Progenitor cell of endocrine pancreas (in vitro differentiated cells): ENCODE measurements at regions not wholly inside any gene's neighbourhood (a gene's known extent, or its start where the extent isn't known, plus 50 kb on each side); places are given as distances from the start of the nearest gene placed in this dataset.

ENCODE experiments used
- DNase-seq: peaks from one replicate; pipeline ENCODE4 v3.0.0; 2021; ENCODE audit warnings: low spot score; ENCODE audit not compliant: unreplicated experiment
- H3K27ac Mint-ChIP-seq: 2 replicates; pipeline ENCODE4 v1.8.0; 2021; ENCODE audit warnings: mild to moderate bottlenecking, moderate library complexity, mixed read lengths
- H3K27me3 Mint-ChIP-seq: 2 replicates; pipeline ENCODE4 v1.8.0; 2021; ENCODE audit warnings: mixed read lengths
- H3K36me3 Mint-ChIP-seq: 2 replicates; pipeline ENCODE4 v1.8.0; 2022; ENCODE audit warnings: mixed read lengths; ENCODE audit not compliant: insufficient read depth
- H3K4me1 Mint-ChIP-seq: 2 replicates; pipeline ENCODE4 v1.8.0; 2021; ENCODE audit warnings: low read depth, mixed read lengths
- H3K4me3 Mint-ChIP-seq: 2 replicates; pipeline ENCODE4 v1.8.0; 2021; ENCODE audit warnings: low read depth, mild to moderate bottlenecking, moderate library complexity, mixed read lengths
- H3K9me3 Mint-ChIP-seq: 2 replicates; pipeline ENCODE4 v1.8.0; 2021; ENCODE audit warnings: low read depth, mixed read lengths
- TF ChIP-seq, protein P1 (sequence below): fragments of 200-600 bp; sonication (generic); IDR thresholded peaks from one replicate; pipeline ENCODE4 v1.5.0; 2021; ENCODE audit warnings: antibody characterized with exemption, mild to moderate bottlenecking; ENCODE audit not compliant: unreplicated experiment

DNA sequence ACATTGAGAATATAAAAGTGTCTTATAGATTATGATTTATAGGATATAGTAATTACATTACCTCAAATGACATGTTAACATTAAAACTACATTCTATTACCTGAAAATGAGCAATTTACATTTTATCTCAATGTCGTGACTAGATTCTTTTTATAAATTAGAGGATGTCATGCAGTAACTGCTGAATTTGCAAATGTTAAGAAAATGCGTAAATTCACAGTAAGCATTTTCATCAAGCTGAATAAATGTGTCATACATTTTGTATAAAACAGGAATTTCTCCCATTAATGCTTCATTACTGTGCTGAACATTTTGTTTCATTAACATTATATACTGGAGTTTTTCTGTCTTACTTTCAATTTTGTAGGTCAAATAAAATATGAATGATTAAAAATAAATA lies 1460.7 kb upstream of the B3GALT2 start:
- peaks cover 5% of the 10 kb centered on the region for H3K9me3 Mint-ChIP-seq
- TF ChIP-seq, protein P1, sequence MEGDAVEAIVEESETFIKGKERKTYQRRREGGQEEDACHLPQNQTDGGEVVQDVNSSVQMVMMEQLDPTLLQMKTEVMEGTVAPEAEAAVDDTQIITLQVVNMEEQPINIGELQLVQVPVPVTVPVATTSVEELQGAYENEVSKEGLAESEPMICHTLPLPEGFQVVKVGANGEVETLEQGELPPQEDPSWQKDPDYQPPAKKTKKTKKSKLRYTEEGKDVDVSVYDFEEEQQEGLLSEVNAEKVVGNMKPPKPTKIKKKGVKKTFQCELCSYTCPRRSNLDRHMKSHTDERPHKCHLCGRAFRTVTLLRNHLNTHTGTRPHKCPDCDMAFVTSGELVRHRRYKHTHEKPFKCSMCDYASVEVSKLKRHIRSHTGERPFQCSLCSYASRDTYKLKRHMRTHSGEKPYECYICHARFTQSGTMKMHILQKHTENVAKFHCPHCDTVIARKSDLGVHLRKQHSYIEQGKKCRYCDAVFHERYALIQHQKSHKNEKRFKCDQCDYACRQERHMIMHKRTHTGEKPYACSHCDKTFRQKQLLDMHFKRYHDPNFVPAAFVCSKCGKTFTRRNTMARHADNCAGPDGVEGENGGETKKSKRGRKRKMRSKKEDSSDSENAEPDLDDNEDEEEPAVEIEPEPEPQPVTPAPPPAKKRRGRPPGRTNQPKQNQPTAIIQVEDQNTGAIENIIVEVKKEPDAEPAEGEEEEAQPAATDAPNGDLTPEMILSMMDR, result no peak
- H3K27ac Mint-ChIP-seq, result no peak overlapping the region
- no peak for DNase-seq
- H3K36me3 Mint-ChIP-seq, result no peaks in the 10 kb centered on the region
- no peak overlapping the region for H3K4me3 Mint-ChIP-seq
- no peaks in the 10 kb centered on the region for H3K27me3 Mint-ChIP-seq
- H3K4me1 Mint-ChIP-seq, result no peaks in the 10 kb centered on the region

DNA sequence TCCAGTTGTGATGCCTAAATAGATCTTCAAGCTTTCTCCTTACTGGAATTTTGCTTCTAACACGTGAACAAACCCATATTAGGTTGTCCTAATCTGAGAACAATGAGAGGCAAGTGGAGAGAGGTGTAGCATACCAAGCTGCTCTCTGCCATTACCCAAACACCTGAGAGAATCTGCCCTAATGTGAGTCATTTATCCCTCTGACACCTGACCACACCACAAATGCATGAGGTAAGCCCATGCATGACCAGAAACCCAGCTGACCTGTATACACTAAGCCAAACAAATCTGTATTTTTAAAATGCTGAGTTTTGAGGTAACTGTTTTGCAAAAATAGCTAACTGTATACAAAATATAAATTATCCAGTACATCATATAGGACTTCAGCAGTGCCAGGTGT lies 1458.1 kb upstream of the B3GALT2 start:
- H3K36me3 Mint-ChIP-seq, result no peaks in the 10 kb centered on the region
- DNase-seq, result no peak
- no peaks in the 10 kb centered on the region for H3K4me1 Mint-ChIP-seq
- TF ChIP-seq, protein P1, result no peak
- H3K9me3 Mint-ChIP-seq, result peaks cover 18% of the 10 kb centered on the region
- no peak overlapping the region for H3K27ac Mint-ChIP-seq
- no peak overlapping the region for H3K4me3 Mint-ChIP-seq
- no peaks in the 10 kb centered on the region for H3K27me3 Mint-ChIP-seq

DNA sequence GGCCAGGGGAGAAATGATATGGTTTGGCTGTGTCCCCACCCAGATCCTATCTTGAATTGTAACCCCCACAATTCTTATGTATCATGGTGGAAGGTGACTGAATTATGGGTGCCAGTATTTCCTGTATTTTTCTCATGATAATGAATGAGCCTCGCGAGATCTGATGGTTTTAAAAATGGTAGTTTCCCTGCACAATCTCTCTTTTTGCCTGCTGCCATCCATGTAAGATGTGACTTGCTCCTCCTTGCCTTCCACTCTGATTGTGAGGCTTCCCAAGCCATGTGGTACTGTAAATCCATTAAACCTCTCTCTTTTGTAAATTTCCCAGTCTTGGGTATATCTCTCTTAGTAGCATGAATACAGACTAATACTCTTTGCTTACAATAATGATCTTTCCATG lies 1453.9 kb upstream of the B3GALT2 start:
- peaks cover 28% of the 10 kb centered on the region for H3K9me3 Mint-ChIP-seq
- no peaks in the 10 kb centered on the region for H3K27me3 Mint-ChIP-seq
- DNase-seq, result no peak
- no peaks in the 10 kb centered on the region for H3K4me1 Mint-ChIP-seq
- no peak overlapping the region for H3K4me3 Mint-ChIP-seq
- TF ChIP-seq, protein P1, result no peak
- H3K36me3 Mint-ChIP-seq, result no peaks in the 10 kb centered on the region
- H3K27ac Mint-ChIP-seq, result no peak overlapping the region

DNA sequence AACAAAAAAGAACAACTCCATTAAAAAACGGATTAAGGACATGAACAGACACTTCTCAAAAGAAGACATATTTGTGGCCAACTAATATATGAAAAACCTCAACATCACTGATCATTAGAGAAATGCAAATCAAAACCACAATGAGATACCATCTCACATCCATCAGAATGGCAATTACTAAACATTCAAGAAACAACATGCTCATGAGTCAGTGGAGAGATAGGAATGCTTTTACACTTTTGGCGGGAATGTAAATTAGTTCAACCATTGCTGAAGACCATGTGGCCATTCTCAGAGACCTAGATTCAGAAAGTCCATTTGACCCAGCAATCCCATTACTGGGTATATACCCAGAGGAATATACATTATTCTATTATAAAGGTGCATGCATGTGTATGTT lies 1442.6 kb upstream of the B3GALT2 start:
- Mint-ChIP-seq H3K27ac (no peak overlapping the region), H3K4me3 (no peak overlapping the region)

DNA sequence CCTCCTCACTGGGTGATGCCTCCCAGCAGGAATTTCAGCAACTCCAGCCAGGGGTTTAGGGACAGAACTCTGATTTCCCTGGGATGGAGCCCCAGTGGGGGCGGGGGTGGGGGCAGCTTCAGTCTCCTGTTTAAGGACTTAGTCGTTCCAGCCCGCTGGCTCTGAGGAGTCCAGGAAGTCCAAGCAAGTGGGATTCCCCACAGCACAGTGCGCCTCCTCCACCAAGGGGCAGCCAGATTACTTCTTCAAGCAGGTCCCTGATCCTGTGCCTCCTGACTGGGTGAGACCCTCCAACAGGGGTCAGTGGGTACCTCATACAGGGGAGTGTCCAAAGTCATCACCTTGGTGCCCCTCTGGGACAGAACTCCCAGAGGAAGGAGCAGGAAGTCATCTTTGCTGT lies 1438.4 kb upstream of the B3GALT2 start:
- no peaks in the 10 kb centered on the region for H3K27me3 Mint-ChIP-seq
- H3K36me3 Mint-ChIP-seq, result no peaks in the 10 kb centered on the region
- H3K4me3 Mint-ChIP-seq, result no peak overlapping the region
- H3K27ac Mint-ChIP-seq, result no peak overlapping the region
- TF ChIP-seq, protein P1, result no peak
- DNase-seq, result no peak
- no peaks in the 10 kb centered on the region for H3K4me1 Mint-ChIP-seq
- peaks cover 12% of the 10 kb centered on the region for H3K9me3 Mint-ChIP-seq

More for the DNA sequence above, 1442.6 kb upstream of the B3GALT2 start:
- TF ChIP-seq, protein P1, result no peak
- no peak for DNase-seq
- no peaks in the 10 kb centered on the region for H3K36me3 Mint-ChIP-seq
- no peaks in the 10 kb centered on the region for H3K4me1 Mint-ChIP-seq
- no peaks in the 10 kb centered on the region for H3K27me3 Mint-ChIP-seq
- H3K9me3 Mint-ChIP-seq, result peaks cover 12% of the 10 kb centered on the region
